GM19043 (cell line): ENCODE measurements at regions not wholly inside any gene's neighbourhood (a gene's known extent, or its start where the extent isn't known, plus 50 kb on each side); places are given as distances from the start of the nearest gene placed in this dataset.

Source experiments
- ATAC-seq: cut with Tn5 transposase; IDR thresholded peaks from one replicate; pipeline ENCODE4 v1.9.1; 2021; ENCODE audit warnings: low read depth; ENCODE audit not compliant: unreplicated experiment

- ATAC-seq = no peak
These were observed 109.4 kb upstream of the GRIK2 start for GRCh38 chr6:101284131-101284530.

DNA sequence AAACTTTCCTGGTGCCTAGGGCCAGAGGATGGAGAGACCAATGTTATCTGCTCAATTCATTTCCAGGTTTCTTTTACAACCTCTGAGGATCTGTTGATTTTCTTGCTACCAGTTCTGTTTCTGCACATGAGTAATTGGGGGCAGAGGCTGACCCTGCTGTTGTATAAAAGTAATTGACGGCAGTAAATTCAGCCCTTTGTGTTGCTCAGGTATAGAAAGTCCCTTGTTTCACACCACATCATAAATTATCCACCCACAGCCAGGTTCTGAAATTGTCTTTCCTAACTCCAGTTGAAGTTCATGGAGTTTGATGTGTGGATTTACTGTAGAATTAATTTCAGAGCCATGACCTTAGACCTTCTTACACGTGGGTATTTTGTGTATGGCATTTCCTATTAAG lies 107.4 kb upstream of the GRIK2 start:
- ATAC-seq = no peak

DNA sequence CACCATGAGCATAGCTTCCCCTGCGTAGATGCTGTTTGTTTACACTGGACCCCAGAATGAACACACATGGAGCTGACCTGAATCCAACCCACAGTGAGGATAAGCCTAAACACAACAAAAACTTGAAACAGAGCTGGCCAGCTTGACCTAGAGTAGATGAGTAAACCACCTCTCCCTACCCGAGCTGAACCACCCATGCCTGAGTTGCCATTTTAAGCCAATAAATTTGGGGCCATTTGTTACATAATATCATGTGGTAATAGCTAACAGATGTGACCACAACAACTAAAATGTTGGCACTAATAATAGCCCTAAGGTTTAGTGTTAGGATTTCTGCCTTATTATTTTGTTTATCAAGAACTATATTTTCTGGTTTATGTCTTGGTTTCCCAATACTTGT lies 103.2 kb upstream of the GRIK2 start:
- ATAC-seq = no peak

GRCh38 chr6:101294051-101294638 lies 99.4 kb upstream of the GRIK2 start:
- no peak for ATAC-seq

DNA sequence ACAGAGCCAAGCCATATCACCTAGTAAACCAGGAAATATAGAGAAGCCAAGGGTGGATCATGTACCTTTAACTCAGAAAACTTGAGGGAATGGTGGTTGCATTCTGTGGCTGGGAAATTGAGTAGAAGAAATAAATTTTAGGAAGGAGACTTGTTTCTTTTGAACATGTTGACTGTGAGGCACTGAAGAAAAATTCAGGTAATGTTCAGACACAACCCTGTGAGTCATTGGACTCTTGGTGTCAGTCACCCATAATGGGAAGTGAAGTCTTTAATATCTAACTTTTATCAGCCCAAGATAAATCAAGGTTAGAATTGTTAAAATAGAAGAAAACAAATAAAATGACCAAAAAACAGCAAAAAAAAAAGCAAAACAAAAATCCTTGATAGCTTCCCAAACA lies 98.8 kb upstream of the GRIK2 start:
- ATAC-seq = no peak

DNA sequence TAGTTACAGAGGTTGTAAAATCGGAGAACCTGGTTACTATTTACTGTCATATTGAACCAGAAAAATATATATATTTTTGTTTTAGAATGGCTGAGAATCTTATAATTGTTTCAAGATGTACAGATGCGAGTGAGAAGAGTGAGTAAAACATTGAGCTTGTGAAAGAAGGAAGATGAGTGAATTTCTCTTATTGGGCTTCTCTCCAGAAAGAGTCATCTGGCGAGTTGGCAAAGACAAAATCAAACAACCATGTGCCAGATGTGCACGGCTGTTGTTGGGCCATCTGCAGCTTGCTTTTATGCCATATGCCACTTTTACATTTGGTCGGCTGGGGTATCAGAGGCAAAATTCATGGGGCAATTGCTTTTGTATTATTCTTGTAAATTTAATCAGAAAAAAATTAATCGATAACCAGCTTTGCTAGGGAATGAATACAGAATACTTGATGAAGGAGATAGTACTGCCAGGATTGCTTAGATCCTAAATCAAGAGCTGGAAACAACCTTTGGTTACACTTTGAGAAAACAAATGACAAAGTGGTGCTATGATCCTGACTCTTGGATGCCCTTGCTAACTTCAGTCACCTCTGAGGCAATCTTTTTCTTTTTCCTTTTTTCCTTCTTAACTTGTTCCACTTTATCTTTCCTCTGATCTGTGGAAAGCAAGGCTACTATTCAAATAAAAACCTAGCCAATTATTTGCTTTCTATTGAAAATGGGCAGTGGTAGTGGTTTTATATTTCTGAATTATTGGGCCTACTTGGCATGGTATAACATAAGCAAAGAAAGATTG lies 97.1 kb upstream of the GRIK2 start:
- ATAC-seq = no peak

DNA sequence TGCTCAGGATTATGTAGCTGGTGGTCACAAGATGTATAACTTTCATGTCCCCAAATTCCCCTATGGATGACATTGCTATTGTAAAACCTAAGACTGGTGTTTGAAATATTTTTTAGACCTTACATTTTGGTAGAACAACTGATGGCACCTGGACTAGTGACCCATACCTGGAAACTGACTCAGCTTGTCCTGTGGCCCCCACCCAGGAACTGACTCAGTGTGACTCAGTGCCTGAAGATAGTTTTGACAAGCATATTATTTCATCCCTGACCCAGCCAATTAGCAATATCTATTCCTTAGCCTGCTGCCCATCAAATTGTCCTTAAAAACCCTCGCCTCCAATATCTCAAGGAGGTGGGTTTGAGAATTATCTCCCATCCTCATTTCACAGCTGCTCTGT lies 90.9 kb upstream of the GRIK2 start:
- no peak for ATAC-seq

DNA sequence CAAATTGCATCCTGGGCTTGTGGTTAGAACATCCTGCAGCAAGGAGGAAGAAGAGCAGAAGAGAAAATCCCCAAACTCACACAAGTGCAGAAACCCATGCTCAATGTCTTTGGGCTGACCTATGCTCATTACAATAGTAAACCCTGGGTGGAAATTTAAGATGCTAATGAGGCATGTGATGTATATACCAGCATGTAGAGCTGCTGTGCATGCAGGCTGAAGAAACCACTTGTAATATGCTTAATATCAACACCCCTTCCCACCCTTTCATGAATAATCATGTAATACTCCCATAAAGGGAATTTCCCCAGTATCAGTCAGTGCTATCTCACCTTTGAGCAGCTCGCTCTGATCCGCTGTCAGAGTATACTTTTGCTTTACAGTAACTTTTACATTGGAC lies 90.0 kb upstream of the GRIK2 start:
- no peak for ATAC-seq

- no peak for ATAC-seq
These were observed 80.9 kb upstream of the GRIK2 start for GRCh38 chr6:101312652-101313051.

DNA sequence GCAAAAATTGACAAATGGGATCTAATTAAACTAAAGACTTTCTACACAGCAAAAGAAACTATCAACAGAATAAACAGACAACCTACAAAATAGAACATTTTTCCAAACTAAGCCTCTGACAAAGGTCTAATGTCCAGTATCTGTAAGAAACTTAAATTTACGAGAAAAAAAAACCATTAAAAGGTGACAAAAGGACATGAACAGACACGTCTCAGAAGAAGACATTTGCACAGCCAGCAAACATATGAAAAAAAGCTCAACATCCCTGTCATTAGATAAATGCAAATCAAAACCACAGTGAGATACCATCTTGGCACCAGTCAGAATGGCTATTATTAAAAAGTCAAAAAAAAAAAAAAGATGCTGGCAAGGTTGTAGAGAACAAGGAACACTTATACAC lies 70.6 kb upstream of the GRIK2 start:
- no peak for ATAC-seq

GRCh38 chr6:101326411-101326810 lies 67.1 kb upstream of the GRIK2 start:
- ATAC-seq = no peak

DNA sequence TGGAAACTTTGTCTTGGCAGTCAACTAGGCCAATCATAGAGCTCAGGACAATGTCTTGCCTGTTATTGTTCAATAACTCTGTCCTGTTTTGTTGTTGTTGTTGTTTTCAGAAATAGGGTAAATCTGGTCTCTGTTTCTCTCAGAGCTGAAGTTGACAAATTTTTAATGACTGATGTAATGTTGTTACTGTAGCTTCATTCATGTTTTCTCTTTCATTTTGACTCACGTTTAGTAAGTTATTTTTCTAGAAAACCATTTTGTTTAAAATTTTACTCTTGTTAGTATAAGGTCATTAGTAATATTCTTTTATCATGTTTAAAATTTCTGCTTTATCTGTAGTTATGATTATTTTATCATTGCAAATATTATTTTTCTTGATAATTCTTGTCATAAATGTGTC lies 51.6 kb upstream of the GRIK2 start:
- ATAC-seq = no peak
